ENCODE measurements at regions not wholly inside any gene's neighbourhood (a gene's known extent, or its start where the extent isn't known, plus 50 kb on each side); places are given as distances from the start of the nearest gene placed in this dataset.

DNA sequence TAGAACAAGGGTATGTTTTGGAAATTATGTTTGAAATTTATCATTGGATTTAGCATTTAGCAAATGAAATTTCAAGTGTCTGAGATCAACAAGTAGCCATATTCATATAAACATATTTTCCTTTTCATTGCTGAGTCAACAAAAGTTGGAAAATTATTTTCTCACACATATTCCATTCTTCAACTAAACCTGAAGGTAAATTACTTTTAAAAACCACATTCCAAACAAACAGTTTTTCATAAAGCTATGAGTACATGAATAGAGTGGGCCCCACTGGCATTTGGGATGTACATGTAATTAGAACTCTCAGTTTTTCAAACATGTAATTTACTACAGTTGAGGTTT, 178.3 kb upstream of the MKLN1 start:
- TF ChIP-seq, protein P1, sequence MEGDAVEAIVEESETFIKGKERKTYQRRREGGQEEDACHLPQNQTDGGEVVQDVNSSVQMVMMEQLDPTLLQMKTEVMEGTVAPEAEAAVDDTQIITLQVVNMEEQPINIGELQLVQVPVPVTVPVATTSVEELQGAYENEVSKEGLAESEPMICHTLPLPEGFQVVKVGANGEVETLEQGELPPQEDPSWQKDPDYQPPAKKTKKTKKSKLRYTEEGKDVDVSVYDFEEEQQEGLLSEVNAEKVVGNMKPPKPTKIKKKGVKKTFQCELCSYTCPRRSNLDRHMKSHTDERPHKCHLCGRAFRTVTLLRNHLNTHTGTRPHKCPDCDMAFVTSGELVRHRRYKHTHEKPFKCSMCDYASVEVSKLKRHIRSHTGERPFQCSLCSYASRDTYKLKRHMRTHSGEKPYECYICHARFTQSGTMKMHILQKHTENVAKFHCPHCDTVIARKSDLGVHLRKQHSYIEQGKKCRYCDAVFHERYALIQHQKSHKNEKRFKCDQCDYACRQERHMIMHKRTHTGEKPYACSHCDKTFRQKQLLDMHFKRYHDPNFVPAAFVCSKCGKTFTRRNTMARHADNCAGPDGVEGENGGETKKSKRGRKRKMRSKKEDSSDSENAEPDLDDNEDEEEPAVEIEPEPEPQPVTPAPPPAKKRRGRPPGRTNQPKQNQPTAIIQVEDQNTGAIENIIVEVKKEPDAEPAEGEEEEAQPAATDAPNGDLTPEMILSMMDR (IDR thresholded peaks at IDR 0.05; ENCODE audit: extremely low read depth in 1 of 2, insufficient read depth in 1 of 2, low read depth in 1 of 2, low read length in 2 of 2) = no peak
- TF ChIP-seq FOS (IDR thresholded peaks at IDR 0.05; ENCODE audit: borderline replicate concordance, insufficient read depth, low read length) (no peak), POLR2AphosphoS5 (IDR thresholded peaks at IDR 0.05; ENCODE audit: insufficient read depth, low read depth, low read length) (no peak), EZH2 (IDR thresholded peaks at IDR 0.05; ENCODE audit: borderline replicate concordance, low read depth, low read length, severe bottlenecking) (no peak), POLR2A (IDR thresholded peaks at IDR 0.05; ENCODE audit: low read depth, low read length) (no peak), GATA2 (IDR thresholded peaks at IDR 0.05; ENCODE audit: insufficient read depth, insufficient read length, low read depth, low read length) (no peak), JUN (IDR thresholded peaks at IDR 0.05; ENCODE audit: borderline replicate concordance, insufficient read depth, insufficient read length, low read depth) (no peak)
- TF ChIP-seq, protein P2, sequence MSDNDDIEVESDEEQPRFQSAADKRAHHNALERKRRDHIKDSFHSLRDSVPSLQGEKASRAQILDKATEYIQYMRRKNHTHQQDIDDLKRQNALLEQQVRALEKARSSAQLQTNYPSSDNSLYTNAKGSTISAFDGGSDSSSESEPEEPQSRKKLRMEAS (IDR thresholded peaks at IDR 0.05; ENCODE audit: insufficient read depth, insufficient read length) = no peak
